Nephron progenitor cell (in vitro differentiated cells): ENCODE measurements at regions not wholly inside any gene's neighbourhood (a gene's known extent, or its start where the extent isn't known, plus 50 kb on each side); places are given as distances from the start of the nearest gene placed in this dataset.

ENCODE experiments used
- DNase-seq: peaks from one replicate; pipeline ENCODE4 v3.0.0; 2021
- H3K27ac Mint-ChIP-seq: 2 replicates; pipeline ENCODE4 v1.8.0; 2021; ENCODE audit warnings: mild to moderate bottlenecking, moderate library complexity, mixed read lengths
- H3K27me3 Mint-ChIP-seq: 2 replicates; pipeline ENCODE4 v1.8.0; 2021; ENCODE audit warnings: mild to moderate bottlenecking, low read depth, mixed read lengths; ENCODE audit not compliant: poor library complexity
- H3K36me3 Mint-ChIP-seq: 2 replicates; pipeline ENCODE4 v1.8.0; 2021; ENCODE audit warnings: low read depth, mixed read lengths
- H3K4me1 Mint-ChIP-seq: 2 replicates; pipeline ENCODE4 v1.8.0; 2021; ENCODE audit warnings: mixed read lengths
- H3K4me3 Mint-ChIP-seq: 2 replicates; pipeline ENCODE4 v1.8.0; 2021; ENCODE audit warnings: mild to moderate bottlenecking, moderate library complexity, mixed read lengths
- H3K9me3 Mint-ChIP-seq: 2 replicates; pipeline ENCODE4 v1.8.0; 2021; ENCODE audit warnings: mild to moderate bottlenecking, moderate library complexity, mixed read lengths
- TF ChIP-seq, protein P1 (sequence below): fragments of 200-600 bp; sonication (generic); IDR thresholded peaks from 2 replicates; pipeline ENCODE4 v1.5.0; 2021; ENCODE audit warnings: antibody characterized with exemption

DNA sequence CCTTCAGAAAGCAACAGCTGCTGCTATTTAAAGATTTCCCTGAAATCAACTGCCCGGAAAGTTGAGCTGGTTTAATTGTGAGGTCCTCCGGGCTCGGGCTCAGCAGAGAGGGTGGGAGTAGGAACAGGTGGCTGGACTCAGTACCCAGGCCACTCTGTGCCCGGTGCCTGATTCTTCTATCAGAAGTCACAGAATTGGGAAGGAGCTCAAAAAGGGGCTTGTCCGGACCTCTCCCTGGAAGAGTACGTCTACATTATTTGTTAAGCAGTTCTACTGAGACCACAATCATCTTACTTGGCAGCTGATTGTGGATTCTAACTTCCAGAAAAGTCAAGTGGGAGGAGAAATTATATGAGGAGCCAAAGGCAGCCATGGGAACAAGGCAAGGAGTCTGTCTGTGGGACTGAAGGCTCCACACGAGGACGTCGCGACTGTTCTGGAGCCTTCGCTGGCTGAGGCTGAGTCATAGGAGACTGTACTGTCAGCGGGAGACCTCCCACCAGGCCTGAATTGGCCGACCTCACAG, 91.7 kb upstream of the ANKRD10 start:
- Mint-ChIP-seq H3K36me3 (no peaks in the 10 kb centered on the region), H3K9me3 (no peaks in the 10 kb centered on the region), H3K4me1 (peaks cover 14% of the 10 kb centered on the region), H3K27me3 (peaks cover 12% of the 10 kb centered on the region), H3K4me3 (no peak overlapping the region), H3K27ac (no peak overlapping the region)
- DNase-seq: no peak
- TF ChIP-seq, protein P1, sequence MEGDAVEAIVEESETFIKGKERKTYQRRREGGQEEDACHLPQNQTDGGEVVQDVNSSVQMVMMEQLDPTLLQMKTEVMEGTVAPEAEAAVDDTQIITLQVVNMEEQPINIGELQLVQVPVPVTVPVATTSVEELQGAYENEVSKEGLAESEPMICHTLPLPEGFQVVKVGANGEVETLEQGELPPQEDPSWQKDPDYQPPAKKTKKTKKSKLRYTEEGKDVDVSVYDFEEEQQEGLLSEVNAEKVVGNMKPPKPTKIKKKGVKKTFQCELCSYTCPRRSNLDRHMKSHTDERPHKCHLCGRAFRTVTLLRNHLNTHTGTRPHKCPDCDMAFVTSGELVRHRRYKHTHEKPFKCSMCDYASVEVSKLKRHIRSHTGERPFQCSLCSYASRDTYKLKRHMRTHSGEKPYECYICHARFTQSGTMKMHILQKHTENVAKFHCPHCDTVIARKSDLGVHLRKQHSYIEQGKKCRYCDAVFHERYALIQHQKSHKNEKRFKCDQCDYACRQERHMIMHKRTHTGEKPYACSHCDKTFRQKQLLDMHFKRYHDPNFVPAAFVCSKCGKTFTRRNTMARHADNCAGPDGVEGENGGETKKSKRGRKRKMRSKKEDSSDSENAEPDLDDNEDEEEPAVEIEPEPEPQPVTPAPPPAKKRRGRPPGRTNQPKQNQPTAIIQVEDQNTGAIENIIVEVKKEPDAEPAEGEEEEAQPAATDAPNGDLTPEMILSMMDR: no peak

DNA sequence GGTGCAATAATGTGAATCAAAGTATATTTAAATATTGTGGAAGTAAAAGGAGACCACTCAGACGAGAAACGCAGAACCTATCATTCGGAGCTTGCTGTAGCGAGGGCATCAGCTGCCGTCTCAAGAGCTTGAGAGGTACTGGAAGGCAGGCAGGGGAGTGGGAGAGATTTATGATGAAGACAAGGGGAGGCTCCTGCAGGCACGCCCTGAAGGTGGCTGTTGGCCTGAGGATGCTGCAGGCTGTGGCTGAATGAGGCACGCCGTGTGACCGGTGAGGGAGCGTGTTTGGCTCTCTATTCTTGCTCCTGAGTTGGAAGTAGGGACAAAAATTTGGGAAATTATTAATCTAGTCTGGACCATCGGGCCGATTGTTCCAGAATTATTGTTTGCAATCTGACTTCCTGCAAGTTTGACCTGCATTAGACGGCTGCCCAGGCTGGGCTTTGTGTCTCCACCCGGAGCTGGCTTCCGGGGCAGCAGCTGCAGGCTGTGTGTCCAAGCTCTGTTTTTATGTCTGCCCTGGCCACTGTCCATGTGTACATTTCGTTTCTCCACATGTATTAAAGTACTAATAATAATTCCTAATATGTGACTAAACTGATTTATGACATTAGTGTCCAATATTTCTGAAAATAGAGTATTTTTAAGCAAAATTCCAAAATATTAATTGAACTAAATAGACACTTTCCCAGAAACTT, 91.1 kb upstream of the ANKRD10 start:
- Mint-ChIP-seq H3K9me3 (no peaks in the 10 kb centered on the region), H3K36me3 (no peaks in the 10 kb centered on the region), H3K4me1 (peaks cover 13% of the 10 kb centered on the region), H3K27me3 (peaks cover 11% of the 10 kb centered on the region), H3K4me3 (no peak overlapping the region), H3K27ac (no peak overlapping the region)
- TF ChIP-seq, protein P1: no peak
- peak; percentile 26 for DNase-seq

DNA sequence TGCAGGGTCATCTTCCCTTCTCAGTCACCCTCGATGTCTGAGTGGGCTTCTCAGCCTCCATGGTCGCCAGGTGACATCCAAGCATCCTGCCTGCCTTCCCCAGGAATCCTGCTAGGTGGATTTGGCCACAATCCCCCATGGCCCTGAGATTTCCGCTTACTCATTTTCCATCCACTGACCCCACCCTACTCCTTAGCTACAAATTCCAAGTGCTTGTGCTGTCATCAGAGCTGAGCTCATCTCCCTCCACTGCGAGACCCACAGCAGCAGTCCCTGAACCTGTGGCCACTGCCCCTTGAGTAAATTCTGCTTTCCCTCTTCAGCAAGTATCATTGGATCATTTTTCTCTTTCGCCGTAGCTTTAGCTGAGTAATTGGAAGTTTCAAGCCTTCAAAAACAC, 90.5 kb upstream of the ANKRD10 start:
- TF ChIP-seq, protein P1: no peak
- no peak overlapping the region for H3K4me3 Mint-ChIP-seq
- peaks cover 13% of the 10 kb centered on the region for H3K4me1 Mint-ChIP-seq
- no peak for DNase-seq
- peaks cover 7% of the 10 kb centered on the region for H3K27me3 Mint-ChIP-seq
- H3K27ac Mint-ChIP-seq: no peak overlapping the region
- no peaks in the 10 kb centered on the region for H3K9me3 Mint-ChIP-seq
- H3K36me3 Mint-ChIP-seq: no peaks in the 10 kb centered on the region

DNA sequence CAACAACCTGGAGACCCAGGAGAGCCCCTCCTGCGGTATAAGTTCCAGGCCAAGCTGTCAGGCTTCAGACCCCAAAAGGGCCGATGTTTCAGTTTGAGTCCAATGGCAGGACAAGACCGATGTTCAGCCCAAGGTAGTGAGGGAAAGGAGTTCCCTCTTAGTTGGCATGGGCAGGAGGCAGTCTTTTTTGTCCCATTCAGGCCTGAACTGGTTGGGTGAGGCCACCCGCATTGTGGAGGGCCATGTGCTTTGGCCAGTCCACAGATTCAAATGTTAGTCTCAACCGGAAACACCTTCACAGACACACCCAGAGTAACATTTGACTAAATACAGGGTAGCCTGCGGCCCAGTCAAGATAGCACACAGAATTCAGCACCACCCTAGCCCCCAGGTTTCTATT, 89.6 kb upstream of the ANKRD10 start:
- no peaks in the 10 kb centered on the region for H3K36me3 Mint-ChIP-seq
- H3K9me3 Mint-ChIP-seq: no peaks in the 10 kb centered on the region
- peaks cover 13% of the 10 kb centered on the region for H3K4me1 Mint-ChIP-seq
- no peak for DNase-seq
- peaks cover 7% of the 10 kb centered on the region for H3K27me3 Mint-ChIP-seq
- no peak overlapping the region for H3K27ac Mint-ChIP-seq
- H3K4me3 Mint-ChIP-seq: no peak overlapping the region
- TF ChIP-seq, protein P1: no peak

DNA sequence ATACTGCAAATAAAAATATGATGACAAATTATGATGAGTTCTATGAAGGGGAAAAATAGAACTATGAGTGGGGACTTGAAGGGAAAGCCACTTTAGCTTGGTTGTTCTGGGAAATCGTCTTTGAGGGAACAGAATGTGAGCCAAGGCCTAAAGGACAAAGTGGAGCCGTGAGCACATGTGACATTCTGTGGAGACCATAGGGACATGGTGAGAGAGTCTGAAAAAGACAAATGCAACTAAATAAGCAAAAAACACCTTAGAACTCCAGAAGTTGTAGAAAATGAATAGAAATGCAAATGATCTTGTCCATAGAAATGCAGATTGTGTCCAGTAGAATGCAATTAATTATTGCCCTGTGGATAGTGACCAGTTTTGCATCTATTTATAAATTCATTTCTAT, 86.8 kb upstream of the ANKRD10 start:
- no peak overlapping the region for H3K27ac Mint-ChIP-seq
- H3K27me3 Mint-ChIP-seq: peaks cover 8% of the 10 kb centered on the region
- no peak for DNase-seq
- peaks cover 10% of the 10 kb centered on the region for H3K4me1 Mint-ChIP-seq
- no peaks in the 10 kb centered on the region for H3K36me3 Mint-ChIP-seq
- TF ChIP-seq, protein P1: no peak
- H3K9me3 Mint-ChIP-seq: peaks cover under 1% of the 10 kb centered on the region
- H3K4me3 Mint-ChIP-seq: no peak overlapping the region

DNA sequence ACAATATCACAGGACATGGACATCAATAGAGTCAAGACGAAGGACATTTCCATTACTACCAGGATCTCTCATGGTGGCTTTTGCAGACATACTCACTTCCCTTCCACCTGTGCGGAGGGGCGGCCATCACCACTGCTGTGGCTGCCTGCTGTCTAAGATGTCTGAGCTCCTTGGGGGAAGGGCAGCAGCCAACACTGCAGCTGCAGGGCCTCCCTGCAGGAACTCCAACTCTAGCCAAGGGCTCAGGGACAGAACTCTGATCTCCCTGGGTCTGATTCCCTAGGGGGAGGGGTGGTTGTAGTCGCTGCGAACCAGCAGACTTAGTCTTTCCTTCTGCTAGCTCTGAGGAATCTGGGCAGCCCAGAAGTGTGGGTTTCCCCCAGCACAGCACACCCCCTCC, 78.9 kb upstream of the ANKRD10 start:
- TF ChIP-seq, protein P1: no peak
- Mint-ChIP-seq H3K9me3 (peaks cover 17% of the 10 kb centered on the region), H3K36me3 (no peaks in the 10 kb centered on the region), H3K27me3 (peaks cover 10% of the 10 kb centered on the region), H3K4me1 (no peaks in the 10 kb centered on the region), H3K4me3 (no peak overlapping the region), H3K27ac (no peak overlapping the region)
- no peak for DNase-seq
